GM10248 (cell line): ENCODE measurements at regions not wholly inside any gene's neighbourhood (a gene's known extent, or its start where the extent isn't known, plus 50 kb on each side); places are given as distances from the start of the nearest gene placed in this dataset.

Experiments
- CTCF ChIA-PET: fragments of 300-600 bp; sonication (Branson Sonifier 250); formaldehyde crosslinking; extraction: SDS; loops from one replicate; lab custom pipeline; 2021; ENCODE audit warnings: antibody characterized with exemption; lab: Yijun Ruan, JAX
- POLR2A ChIA-PET: fragments of 350-650 bp; sonication (Branson Sonifier 250); formaldehyde crosslinking; extraction: SDS; loops from one replicate; lab custom pipeline; 2020; ENCODE audit warnings: antibody characterized with exemption; lab: Yijun Ruan, JAX
- DNase-seq: peaks from one replicate; pipeline ENCODE4 v3.0.0; 2012; ENCODE audit errors: extremely low spot score
- CTCF ChIP-seq: IDR thresholded peaks from 2 replicates; pipeline ENCODE4 v1.5.1; 2012; ENCODE audit warnings: mild to moderate bottlenecking, low read depth; ENCODE audit errors: extremely low read depth, missing control alignments, control extremely low read depth

- no peak for DNase-seq
- ChIA-PET POLR2A (no interaction called here), CTCF (interaction anchor here (1.2 kb wide), 1 partner anchor 27 kb away, joined by 3 read pairs; no protein-coding TSS in a partner anchor)
- no peak for TF ChIP-seq CTCF
Observed at GRCh38 chr6:99186417-99186816, 163.1 kb downstream of the FAXC start.

- CTCF ChIA-PET = interaction anchor here (1.2 to 1.8 kb wide), 3 partner anchors 9 to 66 kb away, joined by 3 to 8 read pairs (median 4); no protein-coding TSS in a partner anchor
- no peak for TF ChIP-seq CTCF
- DNase-seq = no peak
- POLR2A ChIA-PET = no interaction called here
Observed at GRCh38 chr6:99185525-99185924, 163.9 kb downstream of the FAXC start.

- TF ChIP-seq CTCF = no peak
- ChIA-PET POLR2A (no interaction called here), CTCF (interaction anchor here (1.2 to 1.8 kb wide), 4 partner anchors 10 to 65 kb away, joined by 3 to 8 read pairs (median 4); no protein-coding TSS in a partner anchor)
- no peak for DNase-seq
Observed at GRCh38 chr6:99184696-99185095, 164.8 kb downstream of the FAXC start.

GRCh38 chr6:99183066-99183465 is 166.4 kb downstream of the FAXC start:
- TF ChIP-seq CTCF = no peak
- no peak for DNase-seq
- ChIA-PET CTCF (no interaction called here), POLR2A (no interaction called here)

GRCh38 chr6:99181174-99181573 is 168.3 kb downstream of the FAXC start:
- ChIA-PET POLR2A (no interaction called here), CTCF (no interaction called here)
- no peak for DNase-seq
- TF ChIP-seq CTCF = no peak

- CTCF ChIA-PET = no interaction called here
- no peak for TF ChIP-seq CTCF
- POLR2A ChIA-PET = no interaction called here
- DNase-seq = no peak
Observed at GRCh38 chr6:99178168-99178567, 171.3 kb downstream of the FAXC start.
